Pancreas (tissue), 10 donors: ENCODE measurements at regions not wholly inside any gene's neighbourhood (a gene's known extent, or its start where the extent isn't known, plus 50 kb on each side); places are given as distances from the start of the nearest gene placed in this dataset.
A peak's percentile ranks its signal among the peaks of the same experiment; 100 is the strongest.

Experiments used
- ATAC-seq, 4 donors: fragments of 200-7000 bp; cut with Tn5 transposase; one replicate each; pipeline versions ENCODE4 v1.8.0 to v1.9.1; 2020; ENCODE audit warnings: mild to moderate bottlenecking in 4 of 4, moderate library complexity in 4 of 4
- DNase-seq, 6 donors: peaks; one replicate each; pipeline ENCODE4 v3.0.0-alpha.2; 2020
- FAIRE-seq: peaks from 2 replicates; lab custom pipeline; 2012; peaks lifted over from hg19 to GRCh38; lab: Jason Lieb, UNC
- H3K27ac ChIP-seq, 4 donors: fragments of 200-600 bp; sonication (generic); 1 replicate in 3 of 4; 2 replicates in 1 of 4; pipeline versions ENCODE4 v1.5.0 to v1.8.0; 2020
- H3K27me3 ChIP-seq, 4 donors: fragments of 200-600 bp; one replicate each; pipeline ENCODE4 v1.8.0; 2021
- H3K36me3 ChIP-seq, 3 donors: fragments of 200-600 bp; sonication (generic) in 1 of 3; one replicate each; pipeline versions ENCODE4 v1.5.0 to v1.8.0; 2020 to 2021
- H3K4me1 ChIP-seq, 3 donors: fragments of 200-600 bp; one replicate each; pipeline ENCODE4 v1.8.0; 2021
- H3K4me3 ChIP-seq, 4 donors: fragments of 200-600 bp; sonication (generic) in 2 of 4; one replicate each; pipeline versions ENCODE4 v1.5.0 to v1.8.0; 2020 to 2021
- H3K9me3 ChIP-seq, 4 donors: fragments of 200-600 bp; one replicate each; pipeline ENCODE4 v1.8.0; 2021
- whole genome bisulfite sequencing, 2 donors: extraction: QIAGEN DNeasy Blood & Tissue Kit; methylation state at CpG; one replicate each; pipeline ENCODE4 v1.1.7; 2013; 5-methylcytosine and 5-hydroxymethylcytosine counted together
- intact Hi-C, 3 donors: fragments of 100-400 bp; cut with DNase I; formaldehyde crosslinking; loops; one replicate each; pipeline versions ENCODE4 v1.11.1 to v1.14.2; 2022
- TF ChIP-seq, protein P1 (sequence below), 4 donors: fragments of 200-600 bp; sonication (generic) in 3 of 4; IDR thresholded peaks; one replicate each; pipeline versions ENCODE4 v1.5.0 to v1.8.0; 2021; ENCODE audit warnings: antibody characterized with exemption in 4 of 4
- donor health status: healthy with polysubstance abuse.
- donor health status: DM: no; HTN: no; CAD: no; lungs with moderate emphysema.
- donor health status: DM: no; HTN: no; CAD: no.
- donor health status: control.
- donor health status: control.
- donor health status: Bipolar disorder and iron deficiency.
- donor health status: DM: yes; HTN: yes; CAD: no.
- donor health status: DM: no; HTN: no; CAD: no.
- donor health status: DM: no; HTN: no; CAD: no.
- donor health status: DM: yes; HTN: yes; CAD: no.

DNA sequence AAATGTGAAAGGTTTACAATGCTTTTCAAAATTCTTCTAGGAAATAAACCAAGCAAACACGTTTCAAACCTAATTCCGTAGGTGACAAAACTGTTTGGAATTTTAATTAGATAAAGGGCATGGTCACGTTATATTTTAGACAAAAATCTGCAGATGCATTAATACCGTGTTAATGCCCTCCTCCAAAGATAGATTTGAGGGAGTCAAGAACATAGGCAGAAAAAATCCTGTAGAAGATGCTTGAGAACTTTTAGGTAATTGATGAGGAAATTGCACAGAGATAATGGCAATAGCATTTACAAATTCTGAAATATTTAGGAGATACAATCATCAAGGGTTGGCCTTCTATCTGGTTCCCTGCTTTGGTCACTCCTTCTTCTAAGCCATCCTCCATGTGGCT lies 212.6 kb downstream of the TMTC3 start:
- no peaks in the 10 kb centered on the region for H3K27me3 ChIP-seq
- H3K36me3 ChIP-seq = no peaks in the 10 kb centered on the region
- no peaks in the 10 kb centered on the region for H3K9me3 ChIP-seq
- H3K27ac ChIP-seq = no peak overlapping the region
- intact Hi-C loops = no loop called here
- ATAC-seq = no peak
- TF ChIP-seq, protein P1, sequence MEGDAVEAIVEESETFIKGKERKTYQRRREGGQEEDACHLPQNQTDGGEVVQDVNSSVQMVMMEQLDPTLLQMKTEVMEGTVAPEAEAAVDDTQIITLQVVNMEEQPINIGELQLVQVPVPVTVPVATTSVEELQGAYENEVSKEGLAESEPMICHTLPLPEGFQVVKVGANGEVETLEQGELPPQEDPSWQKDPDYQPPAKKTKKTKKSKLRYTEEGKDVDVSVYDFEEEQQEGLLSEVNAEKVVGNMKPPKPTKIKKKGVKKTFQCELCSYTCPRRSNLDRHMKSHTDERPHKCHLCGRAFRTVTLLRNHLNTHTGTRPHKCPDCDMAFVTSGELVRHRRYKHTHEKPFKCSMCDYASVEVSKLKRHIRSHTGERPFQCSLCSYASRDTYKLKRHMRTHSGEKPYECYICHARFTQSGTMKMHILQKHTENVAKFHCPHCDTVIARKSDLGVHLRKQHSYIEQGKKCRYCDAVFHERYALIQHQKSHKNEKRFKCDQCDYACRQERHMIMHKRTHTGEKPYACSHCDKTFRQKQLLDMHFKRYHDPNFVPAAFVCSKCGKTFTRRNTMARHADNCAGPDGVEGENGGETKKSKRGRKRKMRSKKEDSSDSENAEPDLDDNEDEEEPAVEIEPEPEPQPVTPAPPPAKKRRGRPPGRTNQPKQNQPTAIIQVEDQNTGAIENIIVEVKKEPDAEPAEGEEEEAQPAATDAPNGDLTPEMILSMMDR (IDR thresholded peaks at IDR 0.05) = no peak
- no peak overlapping the region for H3K4me3 ChIP-seq
- no peak for FAIRE-seq
- no peak for DNase-seq
- WGBS, 2 donors = 61 to 62% methylated on average over 4 of the region's 4 CpGs
- H3K4me1 ChIP-seq = no peaks in the 10 kb centered on the region

DNA sequence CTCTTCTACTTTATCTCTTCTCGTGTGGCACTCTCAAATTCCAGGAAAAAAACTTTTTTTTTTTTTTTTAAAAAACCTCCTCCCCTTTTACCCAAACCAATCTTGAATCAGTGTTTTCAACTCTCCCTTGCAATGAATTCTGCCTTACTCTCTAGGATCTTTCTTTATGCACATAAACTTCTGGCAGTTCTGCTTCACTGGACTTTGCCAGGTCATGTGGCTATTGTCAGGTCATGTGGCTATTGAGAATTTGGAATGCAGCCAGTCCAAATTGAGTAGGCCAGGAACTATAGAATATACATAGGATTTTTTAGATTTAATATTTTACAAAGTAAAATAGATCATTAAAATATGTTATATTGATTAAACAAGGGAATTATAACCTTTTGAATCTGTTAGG lies 218.2 kb downstream of the TMTC3 start:
- TF ChIP-seq, protein P1 (IDR thresholded peaks at IDR 0.05) = no peak
- intact Hi-C loops = no loop called here
- no peak for ATAC-seq
- 73 to 86% methylated on average over 1 of the region's 1 CpG for WGBS, 2 donors
- Histone ChIP-seq H3K36me3 (no peaks in the 10 kb centered on the region), H3K27ac (no peak overlapping the region), H3K4me3 (no peak overlapping the region), H3K27me3 (no peaks in the 10 kb centered on the region), H3K4me1 (peaks cover 0 to 16% (median 0%) of the 10 kb centered on the region in 3 donors), H3K9me3 (no peaks in the 10 kb centered on the region)
- FAIRE-seq = no peak
- DNase-seq = no peak

DNA sequence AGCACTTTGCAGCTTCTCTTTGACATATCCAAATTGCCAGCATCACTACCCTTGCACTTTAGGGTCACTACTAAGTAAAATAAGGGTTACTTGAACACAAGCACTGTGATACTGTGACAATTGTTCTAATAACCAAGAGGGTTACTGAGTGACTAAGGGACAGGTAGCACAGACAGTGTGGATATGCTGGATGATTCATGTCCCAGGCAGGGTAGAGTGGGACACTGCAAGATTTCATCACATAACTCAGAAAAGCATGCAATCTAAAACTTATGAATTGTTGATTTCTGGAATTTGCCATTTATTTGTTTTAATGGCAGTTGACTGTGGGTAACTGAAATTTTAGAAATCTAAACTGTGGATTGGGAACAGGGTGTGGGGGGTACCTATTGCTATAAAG lies 218.8 kb downstream of the KITLG start:
- DNase-seq (no peak), FAIRE-seq (no peak), ATAC-seq (no peak)
- no peaks in the 10 kb centered on the region for H3K9me3 ChIP-seq
- no peaks in the 10 kb centered on the region for H3K36me3 ChIP-seq
- intact Hi-C loops = no loop called here
- H3K4me3 ChIP-seq = no peak overlapping the region
- peaks cover 0 to 16% (median 0%) of the 10 kb centered on the region in 3 donors for H3K4me1 ChIP-seq
- H3K27me3 ChIP-seq = no peaks in the 10 kb centered on the region
- no peak overlapping the region for H3K27ac ChIP-seq
- TF ChIP-seq, protein P1 (IDR thresholded peaks at IDR 0.05) = no peak

DNA sequence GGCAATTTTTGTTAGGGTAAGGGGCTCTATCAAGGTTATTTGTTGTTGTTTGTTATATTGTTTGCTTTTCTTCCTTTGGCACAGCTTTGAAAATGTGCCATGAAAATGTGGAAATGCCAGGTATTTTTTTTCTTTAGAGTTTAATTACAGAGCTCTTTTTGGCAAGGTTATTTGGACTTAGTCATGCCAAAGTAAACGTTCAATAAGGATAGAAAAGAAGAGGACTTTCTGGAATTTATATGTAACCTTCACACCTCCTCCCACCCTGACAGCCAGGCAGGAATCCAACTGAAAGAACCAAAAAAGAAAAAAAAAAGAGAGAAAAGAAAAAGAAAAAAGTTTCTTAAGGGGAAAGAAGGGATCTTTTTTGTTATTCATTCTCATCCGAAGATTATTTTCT lies 217.8 kb downstream of the KITLG start:
- no peak overlapping the region for H3K4me3 ChIP-seq
- no peaks in the 10 kb centered on the region for H3K36me3 ChIP-seq
- FAIRE-seq (no peak), ATAC-seq (peak in 2 of 4 donors; percentile 57 to 79), DNase-seq (no peak)
- no peaks in the 10 kb centered on the region for H3K27me3 ChIP-seq
- intact Hi-C loops = no loop called here
- no peaks in the 10 kb centered on the region for H3K9me3 ChIP-seq
- WGBS, 2 donors = 21 to 27% methylated on average over 2 of the region's 2 CpGs
- H3K27ac ChIP-seq = peak overlapping the region in 1 of 4 donors; percentile 13
- peaks cover 0 to 16% (median 0%) of the 10 kb centered on the region in 3 donors for H3K4me1 ChIP-seq
- TF ChIP-seq, protein P1 (IDR thresholded peaks at IDR 0.05) = no peak

GRCh38 chr12:88365403-88365802 lies 214.9 kb downstream of the KITLG start:
- H3K27me3 ChIP-seq = no peaks in the 10 kb centered on the region
- TF ChIP-seq, protein P1 (IDR thresholded peaks at IDR 0.05) = no peak
- no peaks in the 10 kb centered on the region for H3K9me3 ChIP-seq
- H3K4me1 ChIP-seq = peaks cover 0 to 16% (median 0%) of the 10 kb centered on the region in 3 donors
- WGBS, 2 donors = 10 to 15% methylated on average over 3 of the region's 3 CpGs
- no peak overlapping the region for H3K4me3 ChIP-seq
- FAIRE-seq (no peak), ATAC-seq (peak in 1 of 4 donors; percentile 51), DNase-seq (no peak)
- H3K36me3 ChIP-seq = no peaks in the 10 kb centered on the region
- H3K27ac ChIP-seq = no peak overlapping the region
- intact Hi-C loops = no loop called here
